H9 (cell line): ENCODE measurements at regions not wholly inside any gene's neighbourhood (a gene's known extent, or its start where the extent isn't known, plus 50 kb on each side); places are given as distances from the start of the nearest gene placed in this dataset.

Source experiments
- DNase-seq: peaks from one replicate; pipeline ENCODE4 v3.0.0-alpha.2; 2017
- H2AFZ ChIP-seq: one replicate; pipeline ENCODE4 v1.6.1; 2013; ENCODE audit warnings: mild to moderate bottlenecking, low read length, control low read depth, moderate library complexity
- H2AK5ac ChIP-seq: 2 replicates; pipeline ENCODE4 v1.6.1; 2013; ENCODE audit warnings: low read length, control low read depth, mixed read lengths; ENCODE audit not compliant: insufficient read length
- H2BK120ac ChIP-seq: one replicate; pipeline ENCODE4 v1.6.1; 2013; ENCODE audit warnings: low read depth, mild to moderate bottlenecking, low read length, control low read depth, inconsistent platforms; ENCODE audit not compliant: poor library complexity, severe bottlenecking
- H2BK12ac ChIP-seq: 2 replicates; pipeline ENCODE4 v1.6.1; 2013; ENCODE audit warnings: low read length, control low read depth, mixed read lengths, low read depth; ENCODE audit not compliant: insufficient read length
- H2BK15ac ChIP-seq: 2 replicates; pipeline ENCODE4 v1.6.1; 2013; ENCODE audit warnings: low read depth, low read length, control low read depth
- H2BK20ac ChIP-seq: one replicate; pipeline ENCODE4 v1.6.1; 2013; ENCODE audit warnings: low read depth, mild to moderate bottlenecking, low read length, control low read depth, inconsistent platforms; ENCODE audit not compliant: poor library complexity, severe bottlenecking
- H2BK5ac ChIP-seq: 2 replicates; pipeline ENCODE4 v1.6.1; 2013; ENCODE audit warnings: low read length, control low read depth, mixed read lengths; ENCODE audit not compliant: insufficient read length
- H3K14ac ChIP-seq: 2 replicates; pipeline ENCODE4 v1.6.1; 2013; ENCODE audit warnings: low read length, control low read depth; ENCODE audit not compliant: insufficient read depth
- H3K18ac ChIP-seq: 2 replicates; pipeline ENCODE4 v1.6.1; 2013; ENCODE audit warnings: low read depth, mild to moderate bottlenecking, mixed read lengths, low read length, control low read depth; ENCODE audit not compliant: insufficient read length
- H3K23ac ChIP-seq: 2 replicates; pipeline ENCODE4 v1.6.1; 2013; ENCODE audit warnings: low read length, control low read depth, mixed read lengths, low read depth; ENCODE audit not compliant: insufficient read length
- H3K23me2 ChIP-seq: 2 replicates; pipeline ENCODE4 v1.6.1; 2013; ENCODE audit warnings: low read depth, mild to moderate bottlenecking, mixed read lengths, low read length, control low read depth; ENCODE audit not compliant: insufficient read length, poor library complexity, severe bottlenecking
- H3K27ac ChIP-seq: 2 replicates; pipeline ENCODE4 v1.5.1; 2013; ENCODE audit warnings: low read length, control low read depth, mixed read lengths, low read depth; ENCODE audit not compliant: insufficient read length
- H3K27me3 ChIP-seq: 2 replicates; pipeline ENCODE4 v1.6.1; 2013; ENCODE audit warnings: low read length, control low read depth, inconsistent platforms; ENCODE audit not compliant: insufficient read depth
- H3K4ac ChIP-seq: 2 replicates; pipeline ENCODE4 v1.6.1; 2013; ENCODE audit warnings: low read depth, mild to moderate bottlenecking, control low read depth, inconsistent platforms, low read length, moderate library complexity
- H3K4me1 ChIP-seq: 2 replicates; pipeline ENCODE4 v1.6.1; 2013; ENCODE audit warnings: low read length, control low read depth, inconsistent platforms; ENCODE audit not compliant: insufficient read depth
- H3K4me2 ChIP-seq: 2 replicates; pipeline ENCODE4 v1.6.1; 2013; ENCODE audit warnings: low read length, control low read depth, mixed read lengths; ENCODE audit not compliant: insufficient read length, insufficient read depth
- H3K56ac ChIP-seq: 2 replicates; pipeline ENCODE4 v1.6.1; 2013; ENCODE audit warnings: low read depth, mild to moderate bottlenecking, mixed read lengths, low read length, control low read depth; ENCODE audit not compliant: insufficient read length
- H3K79me1 ChIP-seq: 2 replicates; pipeline ENCODE4 v1.6.1; 2013; ENCODE audit warnings: low read depth, mild to moderate bottlenecking, moderate library complexity, low read length, control low read depth, inconsistent platforms; ENCODE audit not compliant: insufficient read depth, poor library complexity, severe bottlenecking
- H3K79me2 ChIP-seq: 2 replicates; pipeline ENCODE4 v1.6.1; 2013; ENCODE audit warnings: low read length, control low read depth, inconsistent platforms; ENCODE audit not compliant: insufficient read depth
- H3K9ac ChIP-seq: 2 replicates; pipeline ENCODE4 v1.6.1; 2013; ENCODE audit warnings: low read length, control low read depth, mixed read lengths; ENCODE audit not compliant: insufficient read length; ENCODE audit errors: extremely low read depth
- H3K9me3 ChIP-seq: one replicate; pipeline ENCODE4 v1.6.1; 2013; ENCODE audit warnings: low read depth, low read length, inconsistent platforms; ENCODE audit not compliant: control insufficient read depth
- H3T11ph ChIP-seq: one replicate; pipeline ENCODE4 v1.6.1; 2013; ENCODE audit warnings: mild to moderate bottlenecking, low read length, control low read depth, inconsistent platforms
- H4K20me1 ChIP-seq: one replicate; pipeline ENCODE4 v1.6.1; 2013; ENCODE audit not compliant: control insufficient read depth, insufficient read length, insufficient read depth
- H4K5ac ChIP-seq: 2 replicates; pipeline ENCODE4 v1.6.1; 2013; ENCODE audit warnings: low read depth, mild to moderate bottlenecking, mixed read lengths, low read length, control low read depth; ENCODE audit not compliant: insufficient read length
- H4K8ac ChIP-seq: replicated peaks from 2 replicates; pipeline ENCODE4 v1.6.1; 2013; ENCODE audit warnings: low read length, control low read depth, mixed read lengths, low read depth; ENCODE audit not compliant: insufficient read length
- H4K91ac ChIP-seq: 2 replicates; pipeline ENCODE4 v1.6.1; 2013; ENCODE audit warnings: low read depth, mild to moderate bottlenecking, moderate library complexity, mixed read lengths, low read length, control low read depth; ENCODE audit not compliant: insufficient read length
- H3K27ac Mint-ChIP-seq, 3 experiments: 2 replicates in 2 of 3; 3 replicates in 1 of 3; pipeline ENCODE4 v1.8.0; 2020 to 2021; ENCODE audit warnings: mixed read lengths in 3 of 3, mild to moderate bottlenecking in 1 of 3, moderate library complexity in 1 of 3
- H3K27me3 Mint-ChIP-seq: 2 replicates; pipeline ENCODE4 v1.8.0; 2021; ENCODE audit warnings: low read depth, mild to moderate bottlenecking, moderate library complexity, mixed read lengths
- H3K36me3 Mint-ChIP-seq, 3 experiments: 2 replicates in 2 of 3; 3 replicates in 1 of 3; pipeline ENCODE4 v1.8.0; 2020 to 2021; ENCODE audit warnings: low read depth in 3 of 3, mixed read lengths in 3 of 3; ENCODE audit not compliant: insufficient read depth in 1 of 3
- H3K4me1 Mint-ChIP-seq, 2 experiments: 2 replicates each; pipeline ENCODE4 v1.8.0; 2020; ENCODE audit warnings: mixed read lengths in 2 of 2
- H3K4me3 Mint-ChIP-seq, 2 experiments: 2 replicates in 1 of 2; 3 replicates in 1 of 2; pipeline ENCODE4 v1.8.0; 2020 to 2021; ENCODE audit warnings: mild to moderate bottlenecking in 2 of 2, mixed read lengths in 2 of 2, moderate library complexity in 1 of 2
- H3K9me3 Mint-ChIP-seq, 2 experiments: 2 replicates in 1 of 2; 3 replicates in 1 of 2; pipeline ENCODE4 v1.8.0; 2020; ENCODE audit warnings: mild to moderate bottlenecking in 2 of 2, mixed read lengths in 2 of 2, moderate library complexity in 1 of 2
- WGBS: extraction: QIAGEN DNeasy Blood & Tissue Kit; methylation state at CpG from one replicate; pipeline ENCODE4 v1.1.7; 2013; ENCODE audit warnings: missing lambda C conversion rate, low lambda C conversion rate, mixed read lengths; ENCODE audit not compliant: insufficient read length; ENCODE audit errors: extremely low coverage; 5-methylcytosine and 5-hydroxymethylcytosine counted together
- TF ChIP-seq, protein P1 (sequence below): fragments of 200-600 bp; sonication (generic); conservative IDR thresholded peaks from 3 replicates; pipeline ENCODE4 v1.8.0; 2021; ENCODE audit warnings: antibody characterized with exemption, mild to moderate bottlenecking

- no peaks in the 10 kb centered on the region; a peak in 1 of 7 replicates for H3K36me3 Mint-ChIP-seq
- no CpG with 5 or more reads among the region's 1 CpG for WGBS
- peaks cover 2 to 3% of the 10 kb centered on the region in 2 experiments; a peak in 1 of 4 replicates for H3K4me1 Mint-ChIP-seq
Observed at GRCh38 chr11:29801561-29801960, 215.3 kb downstream of the KCNA4 start.

More at GRCh38 chr11:29801561-29801960, 215.3 kb downstream of the KCNA4 start:
- no peak overlapping the region for H4K5ac ChIP-seq
- H3K79me2 ChIP-seq = no peaks in the 10 kb centered on the region
- H3K4me2 ChIP-seq = no peak overlapping the region
- H2BK15ac ChIP-seq = no peak overlapping the region
- no peak overlapping the region for H4K91ac ChIP-seq
- H2AK5ac ChIP-seq = no peak overlapping the region
- H3K27ac ChIP-seq = no peak overlapping the region
- H3K27me3 Mint-ChIP-seq = no peaks in the 10 kb centered on the region; the same call in 1 of the 2 replicates
- no peak overlapping the region for H2BK12ac ChIP-seq
- H3K9ac ChIP-seq = no peak overlapping the region
- no peak overlapping the region for H2BK20ac ChIP-seq
- no peak overlapping the region for H3K14ac ChIP-seq
- H3K9me3 ChIP-seq = no peaks in the 10 kb centered on the region
- no peak overlapping the region for H3K56ac ChIP-seq
- no peak overlapping the region for H2BK5ac ChIP-seq
- no peak overlapping the region for H3K23ac ChIP-seq
- no peak overlapping the region for H3T11ph ChIP-seq
- H3K4me1 ChIP-seq = no peaks in the 10 kb centered on the region; the same call in 1 of the 2 replicates
- H3K27ac Mint-ChIP-seq = no peak overlapping the region
- H4K8ac ChIP-seq = no peak overlapping the region
- no peaks in the 10 kb centered on the region for H3K79me1 ChIP-seq
- H2BK120ac ChIP-seq = no peak overlapping the region
- H3K27me3 ChIP-seq = no peaks in the 10 kb centered on the region
- H3K9me3 Mint-ChIP-seq = peaks cover 7% of the 10 kb centered on the region in 2 experiments; a peak in 3 of 5 replicates
- H4K20me1 ChIP-seq = no peaks in the 10 kb centered on the region
- H3K4ac ChIP-seq = no peak overlapping the region
- H3K18ac ChIP-seq = no peak overlapping the region
- no peak overlapping the region for H2AFZ ChIP-seq
- TF ChIP-seq, protein P1, sequence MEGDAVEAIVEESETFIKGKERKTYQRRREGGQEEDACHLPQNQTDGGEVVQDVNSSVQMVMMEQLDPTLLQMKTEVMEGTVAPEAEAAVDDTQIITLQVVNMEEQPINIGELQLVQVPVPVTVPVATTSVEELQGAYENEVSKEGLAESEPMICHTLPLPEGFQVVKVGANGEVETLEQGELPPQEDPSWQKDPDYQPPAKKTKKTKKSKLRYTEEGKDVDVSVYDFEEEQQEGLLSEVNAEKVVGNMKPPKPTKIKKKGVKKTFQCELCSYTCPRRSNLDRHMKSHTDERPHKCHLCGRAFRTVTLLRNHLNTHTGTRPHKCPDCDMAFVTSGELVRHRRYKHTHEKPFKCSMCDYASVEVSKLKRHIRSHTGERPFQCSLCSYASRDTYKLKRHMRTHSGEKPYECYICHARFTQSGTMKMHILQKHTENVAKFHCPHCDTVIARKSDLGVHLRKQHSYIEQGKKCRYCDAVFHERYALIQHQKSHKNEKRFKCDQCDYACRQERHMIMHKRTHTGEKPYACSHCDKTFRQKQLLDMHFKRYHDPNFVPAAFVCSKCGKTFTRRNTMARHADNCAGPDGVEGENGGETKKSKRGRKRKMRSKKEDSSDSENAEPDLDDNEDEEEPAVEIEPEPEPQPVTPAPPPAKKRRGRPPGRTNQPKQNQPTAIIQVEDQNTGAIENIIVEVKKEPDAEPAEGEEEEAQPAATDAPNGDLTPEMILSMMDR = no peak
- no peak for DNase-seq
- no peaks in the 10 kb centered on the region for H3K23me2 ChIP-seq
- no peak overlapping the region for H3K4me3 Mint-ChIP-seq
